EL (cell line): ENCODE measurements at regions not wholly inside any gene's neighbourhood (a gene's known extent, or its start where the extent isn't known, plus 50 kb on each side); places are given as distances from the start of the nearest gene placed in this dataset.

ENCODE experiments used
- DNase-seq: peaks from one replicate; pipeline ENCODE4 v3.0.0-alpha.2; 2016

DNA sequence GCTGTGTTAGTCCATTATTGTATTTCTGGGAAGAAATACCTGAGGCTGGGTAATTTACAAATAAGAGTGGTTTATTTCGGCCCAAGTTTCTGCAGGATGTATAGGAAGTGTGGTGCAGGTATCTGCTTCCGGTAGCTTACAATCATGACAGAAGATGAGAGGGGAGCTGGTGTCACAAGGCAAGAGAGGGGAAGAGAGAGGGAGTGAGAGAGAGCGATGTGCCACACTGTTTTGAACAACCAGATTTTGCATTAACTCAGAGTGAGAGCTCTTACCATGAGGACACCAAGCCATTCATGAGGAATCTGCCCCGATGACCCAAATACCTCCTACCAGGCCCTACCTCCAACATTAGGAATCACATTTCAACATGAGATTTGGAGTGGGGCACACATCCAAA is 627.6 kb upstream of the FRG1 start:
- no peak for DNase-seq

DNA sequence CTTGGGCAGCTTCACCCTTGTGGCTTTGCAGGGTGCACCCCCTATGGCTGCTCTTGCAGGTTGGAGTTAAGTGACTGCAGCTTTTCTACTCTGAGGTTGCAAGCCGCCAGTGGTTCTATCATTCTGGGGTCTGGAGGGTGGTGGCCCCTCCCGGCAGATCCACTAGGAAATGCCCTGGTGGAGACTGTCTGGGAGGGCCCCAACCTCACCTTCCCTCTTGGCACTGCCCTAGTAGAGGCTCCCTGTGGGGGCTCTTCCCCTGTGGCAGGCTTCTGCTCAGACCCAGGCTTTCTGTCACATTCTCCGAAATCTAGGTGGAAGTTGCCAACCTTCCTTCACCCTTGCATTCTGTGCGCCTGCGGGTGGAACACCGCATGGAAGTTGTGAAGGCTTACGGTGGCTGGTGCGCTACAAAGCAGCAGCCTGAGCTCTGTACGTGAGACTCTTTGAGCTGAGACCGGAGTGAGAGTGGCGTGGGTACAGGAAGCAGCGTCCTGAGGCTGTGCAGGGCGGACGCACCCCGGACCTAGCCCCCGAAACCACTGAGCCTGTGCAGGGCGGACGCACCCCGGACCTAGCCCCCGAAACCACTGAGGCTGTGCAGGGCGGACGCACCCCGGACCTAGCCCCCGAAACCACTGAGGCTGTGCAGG is 626.7 kb upstream of the FRG1 start:
- no peak for DNase-seq

DNA sequence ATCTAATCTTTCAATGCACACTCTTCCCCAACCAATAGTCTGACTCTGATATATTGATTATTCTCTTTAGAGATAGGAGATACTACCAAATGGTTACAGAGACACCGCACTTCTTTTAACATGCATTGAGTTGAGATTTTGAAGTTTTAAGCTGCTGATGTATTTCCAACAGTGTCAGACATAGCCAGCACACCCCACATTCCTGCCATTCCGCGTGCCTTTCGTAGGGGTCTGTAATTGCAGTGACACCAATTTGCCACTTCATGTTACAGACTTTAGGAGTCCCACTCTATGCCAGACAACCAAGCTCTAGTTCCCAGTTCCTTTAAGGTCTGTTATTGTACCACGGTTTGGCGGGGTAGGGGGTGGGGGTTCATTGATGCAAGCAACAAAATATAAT is 618.2 kb upstream of the FRG1 start:
- no peak for DNase-seq

DNA sequence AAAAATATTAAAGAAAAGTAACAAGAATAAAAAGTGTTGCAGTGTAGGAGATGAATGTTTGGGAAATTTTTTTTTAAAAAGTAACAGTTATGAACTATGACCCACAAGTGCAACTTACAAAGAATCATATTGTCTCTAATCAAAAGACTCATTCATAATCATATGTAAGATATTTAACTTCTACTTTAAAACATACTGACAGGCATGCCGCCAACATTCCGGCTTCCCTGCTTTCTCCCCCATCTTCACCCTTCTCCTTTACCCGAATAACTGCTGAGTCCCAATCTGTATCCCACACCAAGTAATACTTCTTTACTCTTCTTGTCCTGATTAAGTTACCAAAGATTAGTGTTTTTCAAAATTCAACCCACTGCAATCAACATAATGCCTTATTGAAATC is 598.8 kb upstream of the FRG1 start:
- no peak for DNase-seq

DNA sequence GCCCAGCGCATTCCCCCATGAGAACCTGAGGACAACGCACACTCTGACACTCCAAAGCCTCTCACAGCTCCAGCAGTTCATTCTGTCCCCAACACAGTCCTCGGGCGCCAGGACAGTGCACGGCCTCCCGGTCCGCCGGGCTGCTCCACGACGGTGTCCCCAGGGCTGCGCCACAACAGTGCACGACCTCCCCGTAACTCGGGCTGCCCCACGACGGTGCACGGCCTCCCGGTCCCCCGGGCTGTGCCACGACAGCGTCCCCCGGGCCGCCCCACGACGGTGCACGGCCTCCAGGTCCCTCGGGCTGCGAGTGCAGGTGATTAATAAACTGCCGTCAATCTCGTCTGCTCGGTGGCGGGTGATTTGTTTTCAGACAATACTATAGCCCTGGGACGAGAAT is 585.1 kb upstream of the FRG1 start:
- DNase-seq = no peak

DNA sequence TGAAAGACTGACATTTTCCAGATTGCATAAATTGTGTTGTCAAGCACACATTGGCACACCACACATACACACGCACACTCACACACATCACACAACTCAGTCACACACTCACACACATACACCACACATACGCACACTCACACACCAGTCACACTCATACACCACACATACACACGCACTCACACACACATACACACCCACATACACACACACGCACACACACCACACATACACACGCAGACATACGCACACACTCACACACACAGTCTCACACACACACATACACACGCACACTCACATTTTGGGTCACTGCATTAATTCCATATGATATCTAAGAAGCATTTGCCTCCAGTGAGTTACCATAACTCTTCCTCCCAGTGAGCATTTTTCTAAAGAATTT is 578.3 kb upstream of the FRG1 start:
- DNase-seq = no peak

DNA sequence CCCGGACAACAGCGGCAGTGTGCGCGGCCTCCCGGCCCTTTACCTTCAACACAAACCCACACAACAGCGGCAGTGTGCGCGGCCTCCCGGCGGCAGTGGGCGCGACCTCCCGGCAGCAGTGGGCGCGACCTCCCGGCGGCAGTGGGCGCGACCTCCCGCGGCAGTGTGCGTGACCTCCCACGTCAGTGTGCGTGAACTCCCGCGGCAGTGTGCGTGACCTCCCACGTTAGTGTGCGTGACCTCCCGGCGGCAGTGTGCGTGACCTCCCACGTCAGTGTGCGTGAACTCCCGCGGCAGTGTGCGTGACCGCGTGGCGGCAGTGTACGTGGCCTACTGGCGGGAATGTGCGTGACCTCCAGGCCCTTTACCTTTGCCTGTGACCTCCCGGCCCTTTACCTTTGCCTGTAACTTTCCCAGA is 576.6 kb upstream of the FRG1 start:
- DNase-seq = no peak

DNA sequence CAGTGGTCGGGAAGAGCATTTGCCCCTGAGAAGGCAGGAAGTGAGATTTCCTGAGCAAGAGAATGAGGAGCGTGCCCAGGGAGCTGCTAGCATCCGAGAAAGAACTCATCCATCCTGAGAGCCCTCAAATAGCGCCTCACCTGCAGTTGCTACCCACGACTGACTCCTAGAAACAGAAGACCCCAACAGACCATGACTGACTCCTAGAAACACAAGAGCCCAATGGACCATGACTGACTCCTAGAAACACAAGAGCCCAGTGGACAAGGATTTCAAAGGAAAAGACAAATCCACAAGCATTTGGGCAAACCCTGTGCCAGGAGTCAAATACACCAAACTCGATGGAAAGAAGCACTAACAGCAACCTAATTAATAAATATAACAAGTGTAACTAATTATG is 575.2 kb upstream of the FRG1 start:
- DNase-seq = no peak

DNA sequence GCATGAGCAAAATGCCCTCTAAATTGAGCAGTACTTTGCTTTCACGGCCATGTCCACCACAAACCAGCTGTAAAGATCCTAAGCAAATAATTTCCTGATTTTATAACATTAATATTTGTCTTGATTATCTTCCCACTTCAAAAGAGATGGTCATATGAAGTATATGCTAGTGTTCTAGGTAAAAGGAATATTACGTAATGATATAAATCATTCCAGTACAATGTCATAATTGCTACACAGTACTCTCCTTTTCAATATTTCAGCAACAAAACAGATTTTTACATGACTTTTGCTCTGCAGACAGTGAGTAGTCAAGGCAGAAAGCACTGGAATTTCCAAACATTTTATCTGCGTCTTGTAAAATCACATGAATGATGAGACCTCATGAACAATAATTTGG is 572.8 kb upstream of the FRG1 start:
- DNase-seq = no peak

DNA sequence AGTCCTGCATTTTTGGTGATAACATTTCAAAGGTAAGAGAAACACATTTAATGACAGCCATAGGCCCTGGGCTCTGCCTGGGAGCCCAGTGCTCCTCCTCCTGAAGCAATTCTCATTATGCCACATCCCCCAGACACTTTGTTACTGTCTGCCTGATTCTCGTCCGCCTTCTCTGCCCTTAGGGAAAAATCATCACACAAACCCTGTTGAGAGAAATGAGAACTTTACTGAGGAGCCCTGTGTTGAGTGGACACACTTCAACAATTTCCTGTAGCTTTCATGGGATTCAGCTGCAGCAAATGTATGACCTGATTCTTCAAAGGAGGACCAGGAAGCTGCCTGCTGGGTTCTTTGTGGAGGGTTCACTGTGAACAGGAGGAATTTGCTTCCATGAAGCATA is 566.5 kb upstream of the FRG1 start:
- DNase-seq = no peak

DNA sequence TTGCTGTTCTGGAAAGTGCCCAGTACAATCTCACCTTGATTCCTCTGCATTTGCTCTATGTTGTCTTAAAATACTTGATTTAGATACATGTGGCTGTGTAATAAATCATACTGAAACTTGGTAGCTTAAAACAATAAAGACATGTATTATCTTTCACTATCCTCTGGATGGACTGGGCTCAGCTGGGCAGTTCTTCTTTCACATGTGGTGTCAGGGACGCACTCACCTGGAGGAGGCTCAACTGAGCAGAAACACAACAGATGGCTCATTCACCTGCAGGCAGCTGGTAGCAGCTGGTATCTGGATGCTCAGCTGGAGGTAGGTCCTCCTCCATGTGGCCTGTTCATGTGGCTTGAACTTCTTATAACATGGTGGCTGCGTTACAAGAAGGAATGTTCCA is 563.8 kb upstream of the FRG1 start:
- no peak for DNase-seq

DNA sequence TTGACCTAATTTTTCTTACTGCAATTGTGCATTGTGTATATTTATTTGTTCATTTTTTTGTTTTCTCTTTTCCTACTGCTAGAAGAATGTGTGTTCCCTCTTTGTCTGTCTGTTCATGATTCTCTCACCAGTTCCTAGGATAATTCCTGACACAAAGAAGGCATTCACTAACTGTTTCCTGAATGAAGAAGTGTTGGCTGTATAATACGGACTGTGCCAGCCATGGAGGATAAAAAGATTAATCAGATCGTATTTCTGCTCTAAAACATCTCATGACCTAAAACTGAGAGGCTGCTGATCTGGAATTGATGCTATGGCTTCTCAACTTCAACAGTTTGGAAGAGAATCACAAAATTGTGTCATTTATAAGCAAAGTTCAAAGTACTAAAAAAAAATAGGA is 563.1 kb upstream of the FRG1 start:
- no peak for DNase-seq

DNA sequence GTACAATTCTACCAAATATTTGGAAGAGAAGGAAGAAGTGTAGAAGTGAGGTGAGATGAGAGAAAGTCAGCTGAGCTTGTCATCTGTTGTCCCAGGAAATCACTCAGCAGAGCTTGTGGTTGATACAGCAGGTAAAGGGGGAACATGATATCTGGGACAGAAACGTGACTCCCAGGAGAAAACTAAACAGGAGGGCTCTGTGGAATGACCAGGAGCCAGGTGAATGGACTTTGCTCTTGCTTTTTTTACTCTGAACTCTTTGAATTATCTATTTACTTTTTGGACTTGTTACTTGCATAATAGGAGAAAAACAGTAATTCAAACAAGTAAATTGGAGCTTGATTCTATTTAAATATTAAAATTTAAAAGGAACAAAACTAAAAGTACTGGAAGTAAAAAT is 555.6 kb upstream of the FRG1 start:
- no peak for DNase-seq

DNA sequence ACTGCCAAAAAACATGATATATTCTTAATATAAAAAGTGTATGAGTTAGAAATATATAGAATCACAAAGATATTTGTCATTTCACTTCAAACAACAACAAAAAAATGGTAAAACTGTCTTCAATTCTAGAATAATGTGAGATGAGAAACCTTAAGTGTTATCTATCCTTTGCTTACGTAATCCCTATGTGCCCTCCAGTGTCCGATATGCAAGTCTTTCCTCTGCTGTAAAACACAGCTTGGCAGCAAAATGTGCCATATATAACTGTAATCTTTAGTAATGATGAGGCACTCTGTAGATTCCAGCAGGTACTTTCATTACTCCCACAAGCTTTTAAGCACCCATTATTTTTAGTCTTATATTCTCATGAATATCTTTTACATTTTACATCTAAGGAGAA is 555.1 kb upstream of the FRG1 start:
- no peak for DNase-seq

DNA sequence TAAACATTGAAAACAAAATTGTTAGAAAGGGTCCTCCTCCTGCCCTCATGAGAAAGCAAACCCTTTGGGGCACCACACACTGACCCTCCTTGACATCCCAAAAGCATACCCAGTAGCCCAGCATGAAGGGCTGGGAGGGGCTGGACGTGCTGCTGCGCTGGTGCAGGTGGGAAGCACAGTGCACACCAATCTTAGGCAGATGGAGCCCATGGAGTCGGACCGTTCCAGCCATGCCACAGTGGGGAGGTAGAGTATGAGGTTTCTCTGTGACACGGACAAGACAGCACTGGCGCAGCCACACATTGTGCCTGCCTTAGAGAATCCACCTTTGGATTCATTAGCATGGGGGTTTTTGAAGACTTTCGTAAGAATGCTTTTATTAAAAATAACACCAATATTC is 544.2 kb upstream of the FRG1 start:
- DNase-seq = no peak

DNA sequence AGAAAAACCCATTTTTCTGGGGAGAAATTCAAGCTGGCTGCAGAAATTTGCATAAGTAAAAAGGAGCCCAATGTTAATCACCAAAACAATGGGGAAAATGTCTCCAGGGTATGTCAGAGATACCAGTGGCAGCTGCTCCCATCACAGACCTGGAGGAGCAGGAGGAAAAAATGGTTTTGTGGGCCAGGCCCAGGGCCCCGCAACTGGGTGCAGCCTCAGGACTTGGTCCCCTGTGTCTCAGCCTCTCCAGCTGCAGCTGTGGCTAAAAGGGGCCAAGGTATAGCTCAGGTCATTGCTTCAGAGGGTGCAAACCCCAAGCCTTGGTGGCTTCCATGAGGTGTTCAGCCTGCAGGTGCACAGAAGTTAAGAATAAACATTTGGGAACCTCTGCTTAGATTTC is 536.4 kb upstream of the FRG1 start:
- no peak for DNase-seq

DNA sequence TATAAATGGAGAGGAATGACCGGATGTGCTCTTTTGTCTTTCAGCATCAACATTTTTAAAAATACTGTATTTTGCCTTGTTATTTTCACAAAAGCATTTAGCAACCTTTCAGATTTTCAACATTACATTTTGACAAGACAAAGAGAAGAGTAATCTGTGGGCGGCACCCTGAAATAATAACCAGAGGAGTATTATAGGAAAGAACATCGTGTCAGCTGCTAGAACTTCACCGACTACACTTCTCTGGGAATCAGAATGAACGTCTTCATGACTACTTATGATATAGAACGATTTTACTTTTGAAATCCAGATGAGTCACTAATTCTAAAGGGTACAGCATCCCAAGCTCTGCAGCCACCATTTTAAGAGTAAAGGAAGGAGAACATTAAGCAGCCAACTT is 531.5 kb upstream of the FRG1 start:
- no peak for DNase-seq

DNA sequence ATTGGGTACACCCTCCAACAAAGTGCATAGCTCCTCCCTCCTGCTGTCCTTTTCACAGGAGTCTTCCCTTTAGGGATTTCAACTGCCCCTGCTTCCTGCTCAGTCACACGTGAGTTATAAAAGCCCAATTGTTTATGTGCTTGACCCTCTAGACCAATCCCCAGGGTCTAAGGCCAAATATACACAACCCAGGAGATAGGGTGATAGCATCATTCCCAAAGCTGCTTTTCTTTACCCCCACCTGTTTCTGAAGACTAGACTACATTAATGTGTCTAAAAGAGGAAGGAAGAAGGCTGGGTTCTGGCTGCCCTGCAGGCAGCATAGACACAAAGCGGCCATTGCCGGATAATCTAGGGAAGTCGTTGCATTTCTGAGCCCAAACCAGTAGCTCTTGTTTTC is 526.7 kb upstream of the FRG1 start:
- DNase-seq = no peak

DNA sequence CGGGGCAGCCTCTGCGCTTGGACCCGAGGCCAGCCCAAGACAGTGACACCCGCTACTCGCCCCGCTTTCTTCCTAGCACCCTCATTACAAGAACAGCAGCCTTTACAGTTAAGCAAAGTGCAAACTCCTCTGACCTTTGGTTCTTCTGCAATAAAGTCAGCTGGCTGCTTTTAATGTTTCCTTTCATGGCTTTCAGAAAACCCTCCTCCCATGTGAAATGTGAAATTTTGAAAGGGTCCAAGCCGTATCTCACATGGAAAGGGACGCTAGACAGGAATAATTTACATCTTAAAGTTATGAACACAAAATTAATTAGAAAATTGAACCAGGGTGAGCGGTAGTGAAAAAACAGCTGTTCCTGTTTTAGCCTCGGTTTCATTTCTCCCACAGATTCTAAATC is 520.1 kb upstream of the FRG1 start:
- DNase-seq = no peak

DNA sequence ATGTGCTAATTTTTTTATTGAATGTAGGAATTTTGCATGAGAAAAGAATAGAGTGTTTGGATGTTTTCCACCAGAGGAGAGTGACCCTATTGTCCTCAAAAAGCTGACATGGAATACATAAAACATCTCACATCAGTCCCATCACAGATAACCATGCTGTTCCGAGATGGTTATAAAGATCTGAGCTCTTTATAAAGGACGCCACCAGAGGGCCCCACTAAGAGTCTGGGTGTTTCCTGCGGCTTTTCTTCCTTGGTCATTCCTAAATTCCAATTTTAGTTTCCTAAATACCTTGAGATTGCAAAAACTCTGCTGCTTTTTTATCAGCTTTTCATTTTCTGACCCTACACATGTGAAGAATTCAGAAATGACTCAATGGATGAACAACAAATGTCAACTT is 504.5 kb upstream of the FRG1 start:
- no peak for DNase-seq

DNA sequence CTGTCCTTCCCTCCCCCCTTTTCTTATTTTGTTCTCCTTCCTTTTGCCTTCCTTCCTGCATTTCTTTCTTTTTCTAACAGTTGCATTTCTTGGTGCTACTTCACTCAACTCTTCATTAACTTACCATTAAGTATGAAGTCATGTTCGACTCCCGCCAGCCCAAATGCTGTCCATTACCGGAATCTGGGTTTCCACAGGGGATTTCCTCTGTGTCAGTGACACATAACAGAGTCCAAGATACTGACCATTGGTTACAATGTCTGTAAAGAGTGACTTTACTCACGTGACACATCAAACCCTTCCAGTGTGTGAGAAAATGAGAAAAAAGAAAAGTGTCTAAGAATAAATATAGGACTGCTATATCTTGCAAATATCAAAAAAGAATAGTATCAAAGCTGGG is 500.0 kb upstream of the FRG1 start:
- DNase-seq = no peak

DNA sequence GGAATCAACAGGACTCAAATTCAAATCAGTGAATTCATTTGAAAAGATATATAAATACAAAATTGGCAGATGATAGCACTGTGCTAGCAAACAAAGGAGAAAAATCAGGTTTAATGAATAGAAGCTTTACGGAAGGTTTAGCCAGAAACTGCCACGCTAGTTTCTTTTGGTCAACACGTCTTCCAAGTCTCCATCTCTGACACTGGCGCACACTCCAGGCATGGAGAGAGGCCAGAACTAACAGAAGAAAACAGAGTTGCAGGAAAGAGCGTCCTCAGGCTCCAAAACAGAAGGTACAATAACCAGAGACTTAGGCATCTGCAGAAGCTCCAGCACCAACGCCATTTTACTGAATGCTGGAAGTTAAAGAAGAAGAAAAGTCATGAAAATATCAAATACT is 497.3 kb upstream of the FRG1 start:
- no peak for DNase-seq

DNA sequence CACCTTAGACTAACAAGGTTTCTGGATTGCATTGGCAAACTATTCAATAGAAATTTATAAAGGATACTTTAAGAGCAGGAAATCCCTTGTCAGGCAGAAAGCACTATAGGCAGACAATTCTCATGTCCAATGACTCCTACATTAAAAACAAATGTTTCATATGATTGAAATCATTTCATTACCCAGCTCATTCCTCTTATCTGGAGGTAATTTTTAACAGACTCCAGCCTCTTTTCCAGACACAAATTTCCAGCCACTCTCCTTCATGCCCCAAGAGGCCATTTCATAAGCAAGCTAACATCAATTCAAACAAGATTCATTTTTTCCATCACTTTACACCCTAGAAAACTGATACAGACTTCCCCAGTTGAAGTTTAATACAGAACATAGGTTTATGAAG is 495.1 kb upstream of the FRG1 start:
- no peak for DNase-seq

DNA sequence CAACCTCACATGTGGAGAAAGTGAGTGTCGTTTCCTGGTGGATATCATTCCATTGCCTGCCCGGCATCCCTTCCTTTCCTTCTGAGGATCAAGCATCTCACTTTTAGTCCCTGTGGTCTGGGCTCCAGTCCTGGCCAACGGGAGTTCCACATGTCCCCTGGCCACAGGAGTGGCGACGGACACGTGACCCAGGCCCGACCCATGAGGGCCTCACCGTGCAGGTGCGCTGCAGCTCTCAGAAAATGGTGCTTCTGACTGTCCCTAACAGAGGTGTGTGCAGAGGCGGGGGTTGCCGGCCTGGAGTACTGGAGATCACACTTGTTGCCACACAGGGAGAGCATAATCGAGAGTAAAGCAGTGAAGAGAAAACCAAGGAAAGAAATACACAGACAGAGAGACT is 476.9 kb upstream of the FRG1 start:
- DNase-seq = no peak

DNA sequence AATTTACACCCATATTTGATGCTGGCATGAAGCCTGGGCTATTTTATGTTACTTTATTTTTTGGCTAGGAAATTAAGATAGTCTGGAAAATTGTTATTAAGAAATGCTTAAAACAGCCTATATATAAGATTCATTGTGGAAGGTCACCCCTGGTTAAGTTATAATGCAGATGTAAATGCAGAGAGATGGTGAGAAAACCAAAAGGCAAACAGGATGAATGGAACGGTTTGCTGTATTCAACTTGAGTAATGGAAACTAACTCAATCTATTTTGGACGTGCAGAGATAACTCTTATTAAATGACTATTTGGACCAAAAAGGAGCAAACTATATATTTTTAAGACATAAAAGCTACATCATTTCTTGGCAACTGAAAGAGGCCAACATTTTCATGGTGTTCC is 446.3 kb upstream of the FRG1 start:
- DNase-seq = no peak

DNA sequence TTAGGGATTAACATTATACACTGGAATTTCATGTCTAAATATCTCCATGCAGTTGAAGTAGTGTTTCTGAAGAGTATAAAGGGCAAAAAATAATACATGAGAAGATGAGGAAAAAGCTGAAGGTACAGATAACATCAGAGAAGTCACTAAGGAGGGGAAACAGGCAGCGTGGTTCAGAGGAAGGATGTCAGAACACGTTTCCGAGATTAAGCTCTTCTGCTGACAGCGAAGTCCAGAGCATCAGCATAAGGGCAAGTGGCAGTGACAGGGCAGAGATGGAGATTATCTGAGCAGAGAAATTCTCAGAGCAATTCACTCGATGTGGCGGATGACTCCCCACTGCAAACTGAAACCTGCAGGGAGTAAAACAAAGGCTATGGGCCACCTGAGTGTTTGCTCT is 443.2 kb upstream of the FRG1 start:
- no peak for DNase-seq
